Hepatocyte (in vitro differentiated cells): ENCODE measurements at regions not wholly inside any gene's neighbourhood (a gene's known extent, or its start where the extent isn't known, plus 50 kb on each side); places are given as distances from the start of the nearest gene placed in this dataset.

Experiments
- DNase-seq: peaks from one replicate; pipeline ENCODE4 v3.0.0-alpha.2; 2016; ENCODE audit warnings: low spot score
- H2AFZ ChIP-seq: fragments of 200-600 bp; sonication (generic); 2 replicates; pipeline ENCODE4 v1.6.0; 2016; ENCODE audit warnings: antibody characterized with exemption, mild to moderate bottlenecking
- H3K27ac ChIP-seq: fragments of 200-600 bp; sonication (generic); 2 replicates; pipeline ENCODE4 v1.5.1; 2016; ENCODE audit warnings: mild to moderate bottlenecking
- H3K27me3 ChIP-seq: fragments of 200-600 bp; sonication (generic); 2 replicates; pipeline ENCODE4 v1.6.1; 2016
- H3K36me3 ChIP-seq: fragments of 200-600 bp; sonication (generic); replicated peaks from 2 replicates; pipeline ENCODE4 v1.5.1; 2016; ENCODE audit warnings: low read depth; ENCODE audit not compliant: insufficient read depth
- H3K4me1 ChIP-seq: fragments of 200-600 bp; sonication (generic); 2 replicates; pipeline ENCODE4 v1.5.1; 2016; ENCODE audit warnings: mild to moderate bottlenecking, moderate library complexity; ENCODE audit not compliant: insufficient read depth
- H3K4me2 ChIP-seq: fragments of 200-600 bp; sonication (generic); 2 replicates; pipeline ENCODE4 v1.6.0; 2016
- H3K4me3 ChIP-seq: fragments of 200-600 bp; sonication (generic); 2 replicates; pipeline ENCODE4 v1.5.1; 2016; ENCODE audit warnings: mild to moderate bottlenecking
- H3K79me2 ChIP-seq: fragments of 200-600 bp; sonication (generic); 2 replicates; pipeline ENCODE4 v1.6.0; 2017; ENCODE audit warnings: mild to moderate bottlenecking
- H3K9me2 ChIP-seq: fragments of 200-600 bp; sonication (generic); replicated peaks from 2 replicates; pipeline ENCODE4 v1.6.0; 2017; ENCODE audit warnings: mild to moderate bottlenecking; ENCODE audit not compliant: insufficient read depth
- H3K9me3 ChIP-seq: fragments of 200-600 bp; sonication (generic); 2 replicates; pipeline ENCODE4 v1.5.1; 2016; ENCODE audit warnings: low read depth, mild to moderate bottlenecking
- H4K20me1 ChIP-seq: fragments of 200-600 bp; sonication (generic); 2 replicates; pipeline ENCODE4 v1.6.0; 2016; ENCODE audit warnings: mild to moderate bottlenecking; ENCODE audit not compliant: insufficient read depth, poor library complexity, severe bottlenecking
- EZH2 ChIP-seq: fragments of 200-600 bp; sonication (generic); IDR thresholded peaks from 2 replicates; pipeline ENCODE4 v1.6.1; 2016; ENCODE audit warnings: antibody characterized with exemption, mild to moderate bottlenecking, borderline replicate concordance
- EZH2phosphoT487 ChIP-seq: fragments of 200-600 bp; sonication (generic); IDR thresholded peaks from one replicate; pipeline ENCODE4 v1.6.1; 2018; ENCODE audit warnings: antibody characterized with exemption, mild to moderate bottlenecking, low read depth, moderate library complexity; ENCODE audit not compliant: unreplicated experiment, severe bottlenecking
- WGBS: methylation state at CpG from one replicate; pipeline ENCODE4 v1.1.6; 2016; ENCODE audit warnings: low lambda C conversion rate; ENCODE audit errors: missing lambda C conversion rate; 5-methylcytosine and 5-hydroxymethylcytosine counted together
- TF ChIP-seq, protein P1 (sequence below): fragments of 200-600 bp; sonication (generic); IDR thresholded peaks from 2 replicates; pipeline ENCODE4 v1.5.1; 2016; ENCODE audit warnings: antibody characterized with exemption, mild to moderate bottlenecking; ENCODE audit not compliant: poor library complexity

DNA sequence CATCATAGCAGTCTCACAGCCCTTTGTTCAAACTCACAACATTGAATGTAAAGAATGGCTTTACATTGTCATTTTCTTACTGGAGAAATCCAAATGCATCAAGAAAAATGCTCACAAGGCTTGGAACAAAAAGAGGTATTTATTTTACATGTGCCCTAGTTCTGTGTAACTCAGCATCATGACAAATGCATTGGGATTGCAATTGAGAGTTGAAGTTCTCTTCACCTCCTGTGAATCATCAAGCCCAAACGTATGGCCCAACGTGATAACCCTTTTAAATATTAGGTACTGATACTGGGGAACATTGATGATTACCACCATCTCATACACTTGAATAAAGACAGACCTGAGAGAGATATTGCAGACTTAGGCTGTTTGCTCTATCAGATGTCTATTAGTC lies 61.6 kb downstream of the GASK1B start:
- Histone ChIP-seq H3K4me1 (no peaks in the 10 kb centered on the region), H3K4me3 (no peak overlapping the region)

DNA sequence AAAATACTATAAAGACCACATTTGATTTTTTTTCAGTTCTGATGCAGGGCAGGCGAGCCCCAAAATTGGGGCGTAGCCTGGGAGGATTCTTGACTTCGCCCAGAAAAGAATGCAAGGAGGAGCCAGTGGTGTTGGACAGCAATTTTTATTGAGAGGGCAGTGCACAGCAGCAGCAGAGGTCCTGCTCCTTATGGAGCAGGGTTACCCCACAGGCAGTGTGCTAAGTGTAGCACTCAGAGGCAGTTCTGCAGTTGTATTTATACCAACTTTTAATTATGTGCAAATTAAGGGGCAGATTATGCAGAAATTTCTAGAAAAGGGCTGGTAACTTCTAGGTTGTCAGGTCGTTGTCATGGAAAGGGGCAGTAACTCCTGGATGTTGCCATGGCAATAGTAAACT lies 69.9 kb downstream of the GASK1B start:
- H3K4me2 ChIP-seq: no peak overlapping the region
- H3K4me1 ChIP-seq: no peaks in the 10 kb centered on the region
- no peaks in the 10 kb centered on the region for H3K9me2 ChIP-seq
- no peak overlapping the region for H2AFZ ChIP-seq
- H3K27me3 ChIP-seq: no peaks in the 10 kb centered on the region
- no peak for TF ChIP-seq EZH2
- TF ChIP-seq EZH2phosphoT487: no peak
- TF ChIP-seq, protein P1, sequence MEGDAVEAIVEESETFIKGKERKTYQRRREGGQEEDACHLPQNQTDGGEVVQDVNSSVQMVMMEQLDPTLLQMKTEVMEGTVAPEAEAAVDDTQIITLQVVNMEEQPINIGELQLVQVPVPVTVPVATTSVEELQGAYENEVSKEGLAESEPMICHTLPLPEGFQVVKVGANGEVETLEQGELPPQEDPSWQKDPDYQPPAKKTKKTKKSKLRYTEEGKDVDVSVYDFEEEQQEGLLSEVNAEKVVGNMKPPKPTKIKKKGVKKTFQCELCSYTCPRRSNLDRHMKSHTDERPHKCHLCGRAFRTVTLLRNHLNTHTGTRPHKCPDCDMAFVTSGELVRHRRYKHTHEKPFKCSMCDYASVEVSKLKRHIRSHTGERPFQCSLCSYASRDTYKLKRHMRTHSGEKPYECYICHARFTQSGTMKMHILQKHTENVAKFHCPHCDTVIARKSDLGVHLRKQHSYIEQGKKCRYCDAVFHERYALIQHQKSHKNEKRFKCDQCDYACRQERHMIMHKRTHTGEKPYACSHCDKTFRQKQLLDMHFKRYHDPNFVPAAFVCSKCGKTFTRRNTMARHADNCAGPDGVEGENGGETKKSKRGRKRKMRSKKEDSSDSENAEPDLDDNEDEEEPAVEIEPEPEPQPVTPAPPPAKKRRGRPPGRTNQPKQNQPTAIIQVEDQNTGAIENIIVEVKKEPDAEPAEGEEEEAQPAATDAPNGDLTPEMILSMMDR: no peak
- DNase-seq: no peak
- 75% methylated on average over 4 of the region's 4 CpGs for WGBS
- no peak overlapping the region for H3K4me3 ChIP-seq
- no peaks in the 10 kb centered on the region for H3K79me2 ChIP-seq
- no peaks in the 10 kb centered on the region for H3K36me3 ChIP-seq
- no peak overlapping the region for H3K27ac ChIP-seq
- no peaks in the 10 kb centered on the region for H4K20me1 ChIP-seq
- H3K9me3 ChIP-seq: no peaks in the 10 kb centered on the region

More for the DNA sequence above, 61.6 kb downstream of the GASK1B start:
- Histone ChIP-seq H3K9me3 (peaks cover 5% of the 10 kb centered on the region), H3K27me3 (no peaks in the 10 kb centered on the region), H3K9me2 (no peaks in the 10 kb centered on the region), H4K20me1 (no peaks in the 10 kb centered on the region), H2AFZ (no peak overlapping the region), H3K4me2 (no peak overlapping the region), H3K36me3 (no peaks in the 10 kb centered on the region), H3K79me2 (no peaks in the 10 kb centered on the region), H3K27ac (peak overlapping the region; percentile 7)
- TF ChIP-seq EZH2phosphoT487: no peak
- no peak for TF ChIP-seq EZH2
- TF ChIP-seq, protein P1: no peak
- WGBS: 83% methylated on average over 2 of the region's 2 CpGs
- DNase-seq: no peak

DNA sequence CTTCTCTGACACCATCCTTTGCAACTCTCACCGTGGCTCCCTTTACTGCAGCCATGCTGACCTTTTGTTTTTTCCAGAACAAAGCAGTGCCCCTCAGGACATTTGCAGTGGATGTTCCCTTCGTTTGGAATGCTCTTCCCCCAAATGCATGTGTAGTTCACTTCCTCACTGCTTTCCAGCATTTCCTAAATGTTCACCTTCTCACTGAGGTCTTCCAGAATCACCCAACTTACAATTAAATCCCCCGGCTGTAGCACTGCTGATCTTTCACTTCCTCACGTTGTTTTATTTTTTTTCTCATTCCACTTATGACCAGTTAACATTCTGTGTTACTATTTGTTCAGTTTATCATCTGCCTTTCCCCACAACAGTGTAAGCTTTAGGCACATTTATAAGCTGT lies 73.1 kb downstream of the GASK1B start:
- no peak for TF ChIP-seq EZH2phosphoT487
- no peak for TF ChIP-seq EZH2
- TF ChIP-seq, protein P1: no peak
- Histone ChIP-seq H4K20me1 (no peaks in the 10 kb centered on the region), H3K27me3 (no peaks in the 10 kb centered on the region), H3K4me3 (no peak overlapping the region), H3K36me3 (no peaks in the 10 kb centered on the region), H3K9me3 (no peaks in the 10 kb centered on the region), H3K79me2 (no peaks in the 10 kb centered on the region), H2AFZ (no peak overlapping the region), H3K27ac (no peak overlapping the region), H3K9me2 (no peaks in the 10 kb centered on the region), H3K4me1 (peaks cover 5% of the 10 kb centered on the region), H3K4me2 (no peak overlapping the region)
- DNase-seq: no peak
- 48% methylated on average over 4 of the region's 4 CpGs for WGBS

DNA sequence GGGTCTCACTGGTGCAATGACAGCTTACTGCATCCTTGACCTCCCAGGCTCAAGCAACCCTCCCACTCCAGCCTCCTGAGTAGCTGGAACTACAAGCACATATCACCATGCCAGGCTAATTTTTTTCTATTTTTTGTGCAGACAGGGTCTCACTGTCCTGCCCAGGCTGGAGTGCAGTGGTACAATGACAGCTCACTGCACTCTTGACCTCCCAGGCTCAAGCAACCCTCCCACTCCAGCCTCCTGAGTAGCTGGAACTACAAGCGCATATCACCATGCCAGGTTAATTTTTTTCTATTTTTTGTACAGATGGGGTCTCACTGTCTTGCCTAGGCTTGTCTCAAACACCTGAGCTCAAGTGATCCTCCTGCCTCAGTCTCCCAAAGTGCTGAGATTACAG lies 74.0 kb downstream of the GASK1B start:
- 94% methylated on average over 1 of the region's 1 CpG for WGBS
- Histone ChIP-seq H4K20me1 (no peaks in the 10 kb centered on the region), H3K36me3 (no peaks in the 10 kb centered on the region), H3K9me2 (no peaks in the 10 kb centered on the region), H3K27me3 (no peaks in the 10 kb centered on the region), H3K4me3 (no peak overlapping the region), H3K4me1 (peaks cover 12% of the 10 kb centered on the region), H3K79me2 (no peaks in the 10 kb centered on the region), H3K4me2 (no peak overlapping the region), H3K9me3 (no peaks in the 10 kb centered on the region), H2AFZ (no peak overlapping the region), H3K27ac (no peak overlapping the region)
- TF ChIP-seq EZH2 (no peak), EZH2phosphoT487 (no peak)
- TF ChIP-seq, protein P1: no peak
- DNase-seq: no peak
